ENCODE measurements at regions not wholly inside any gene's neighbourhood (a gene's known extent, or its start where the extent isn't known, plus 50 kb on each side); places are given as distances from the start of the nearest gene placed in this dataset.

DNA sequence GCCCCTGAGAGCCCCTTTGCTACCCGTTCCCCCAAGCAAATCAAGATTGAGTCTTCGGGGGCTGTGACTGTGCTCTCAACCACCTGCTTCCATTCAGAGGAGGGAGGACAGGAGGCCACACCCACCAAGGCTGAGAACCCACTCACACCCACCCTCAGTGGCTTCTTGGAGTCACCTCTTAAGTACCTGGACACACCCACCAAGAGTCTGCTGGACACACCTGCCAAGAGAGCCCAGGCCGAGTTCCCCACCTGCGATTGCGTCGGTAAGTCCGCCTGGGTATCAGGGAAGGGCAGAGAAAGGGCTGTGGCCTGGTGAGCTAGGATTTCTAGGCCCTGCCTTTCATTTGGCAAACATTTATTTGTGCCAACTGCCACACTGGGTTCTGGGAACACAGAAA, 63.4 kb downstream of the TET3 start:
- DNase-seq (ENCODE audit: low spot score) = no peak
- in situ Hi-C loops (cut with MboI; ENCODE audit: low sequenced_read_pairs, unreplicated experiment) = no loop called here
- TF ChIP-seq, protein P1, sequence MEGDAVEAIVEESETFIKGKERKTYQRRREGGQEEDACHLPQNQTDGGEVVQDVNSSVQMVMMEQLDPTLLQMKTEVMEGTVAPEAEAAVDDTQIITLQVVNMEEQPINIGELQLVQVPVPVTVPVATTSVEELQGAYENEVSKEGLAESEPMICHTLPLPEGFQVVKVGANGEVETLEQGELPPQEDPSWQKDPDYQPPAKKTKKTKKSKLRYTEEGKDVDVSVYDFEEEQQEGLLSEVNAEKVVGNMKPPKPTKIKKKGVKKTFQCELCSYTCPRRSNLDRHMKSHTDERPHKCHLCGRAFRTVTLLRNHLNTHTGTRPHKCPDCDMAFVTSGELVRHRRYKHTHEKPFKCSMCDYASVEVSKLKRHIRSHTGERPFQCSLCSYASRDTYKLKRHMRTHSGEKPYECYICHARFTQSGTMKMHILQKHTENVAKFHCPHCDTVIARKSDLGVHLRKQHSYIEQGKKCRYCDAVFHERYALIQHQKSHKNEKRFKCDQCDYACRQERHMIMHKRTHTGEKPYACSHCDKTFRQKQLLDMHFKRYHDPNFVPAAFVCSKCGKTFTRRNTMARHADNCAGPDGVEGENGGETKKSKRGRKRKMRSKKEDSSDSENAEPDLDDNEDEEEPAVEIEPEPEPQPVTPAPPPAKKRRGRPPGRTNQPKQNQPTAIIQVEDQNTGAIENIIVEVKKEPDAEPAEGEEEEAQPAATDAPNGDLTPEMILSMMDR (IDR thresholded peaks at IDR 0.05; ENCODE audit: borderline replicate concordance, control extremely low read depth, extremely low read depth, insufficient read depth, missing control alignments) = no peak

DNA sequence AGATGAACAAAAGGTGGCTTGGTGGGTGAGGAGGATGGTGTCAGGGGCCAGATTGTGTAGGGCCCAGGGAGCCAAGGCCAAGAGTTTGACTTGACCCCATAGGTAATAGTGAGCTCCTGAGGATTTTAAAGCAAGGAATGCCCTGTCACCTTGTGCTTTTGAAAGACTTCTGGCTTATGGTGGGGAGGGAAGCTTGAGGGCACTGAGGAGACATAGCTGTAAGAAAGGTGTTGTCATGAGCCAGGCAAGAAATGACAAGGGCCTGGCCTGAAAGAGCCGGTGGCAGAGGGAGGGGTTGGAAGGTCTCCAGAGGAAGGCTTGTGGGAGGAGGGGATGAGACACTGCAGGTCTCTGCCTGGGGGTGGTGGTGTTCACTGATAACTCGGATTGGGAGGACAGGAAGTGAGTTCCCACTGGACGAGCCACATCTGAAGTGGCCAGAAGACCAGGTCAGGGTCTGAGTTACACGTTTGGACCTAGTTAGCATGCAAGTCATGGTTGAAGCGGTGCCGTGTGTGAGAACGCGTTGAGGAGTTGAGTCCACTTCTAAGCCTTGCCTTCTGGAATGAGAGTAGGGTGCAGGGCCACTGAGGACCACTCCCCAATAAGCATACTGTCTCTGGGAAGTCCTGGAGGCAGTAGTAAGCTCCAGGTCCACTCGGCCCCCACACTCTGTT, 64.3 kb downstream of the TET3 start:
- in situ Hi-C loops (cut with MboI; ENCODE audit: low sequenced_read_pairs, unreplicated experiment) = no loop called here
- TF ChIP-seq, protein P1 (IDR thresholded peaks at IDR 0.05; ENCODE audit: borderline replicate concordance, control extremely low read depth, extremely low read depth, insufficient read depth, missing control alignments) = no peak
- DNase-seq (ENCODE audit: low spot score) = no peak

DNA sequence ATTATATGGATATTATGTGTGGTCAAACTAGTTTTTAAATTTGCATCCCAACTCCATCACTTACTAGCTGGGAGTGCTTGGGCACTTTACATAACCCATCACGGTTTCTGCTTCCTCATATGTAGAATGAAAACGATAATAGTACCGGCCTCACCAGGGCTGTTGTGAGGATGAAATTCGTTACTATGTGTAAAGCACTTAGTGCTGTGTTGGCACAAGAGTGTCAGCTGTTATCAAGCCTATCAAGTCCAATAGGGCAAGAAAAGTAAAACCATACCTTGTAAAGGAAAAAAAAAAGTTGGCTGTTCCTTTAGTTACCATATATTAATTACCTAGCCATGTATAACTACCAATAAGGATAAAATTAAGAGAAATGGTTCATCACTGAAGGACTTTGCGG, 65.4 kb downstream of the TET3 start:
- in situ Hi-C loops (cut with MboI; ENCODE audit: low sequenced_read_pairs, unreplicated experiment) = no loop called here
- TF ChIP-seq, protein P1 (IDR thresholded peaks at IDR 0.05; ENCODE audit: borderline replicate concordance, control extremely low read depth, extremely low read depth, insufficient read depth, missing control alignments) = no peak
- DNase-seq (ENCODE audit: low spot score) = no peak

DNA sequence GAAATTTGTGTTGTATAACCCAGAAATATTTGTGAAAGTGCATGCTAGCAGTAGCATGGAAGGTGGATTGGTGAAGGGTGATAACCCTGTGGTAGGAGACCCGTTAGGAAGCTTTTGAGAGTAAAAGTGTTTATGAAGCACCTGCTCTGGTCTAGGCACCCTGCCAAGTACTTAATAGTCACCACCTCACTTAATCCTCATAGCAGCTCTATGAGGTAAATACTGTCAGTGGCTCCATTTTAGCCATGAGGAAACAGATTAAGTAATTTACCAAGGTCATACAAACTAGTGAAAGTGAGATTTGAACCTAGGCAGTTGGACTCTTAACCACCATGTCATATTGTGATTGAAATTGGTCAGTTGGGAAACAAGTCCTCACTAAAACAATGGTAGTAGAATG, 66.8 kb downstream of the TET3 start:
- in situ Hi-C loops (cut with MboI; ENCODE audit: low sequenced_read_pairs, unreplicated experiment) = no loop called here
- TF ChIP-seq, protein P1 (IDR thresholded peaks at IDR 0.05; ENCODE audit: borderline replicate concordance, control extremely low read depth, extremely low read depth, insufficient read depth, missing control alignments) = no peak

DNA sequence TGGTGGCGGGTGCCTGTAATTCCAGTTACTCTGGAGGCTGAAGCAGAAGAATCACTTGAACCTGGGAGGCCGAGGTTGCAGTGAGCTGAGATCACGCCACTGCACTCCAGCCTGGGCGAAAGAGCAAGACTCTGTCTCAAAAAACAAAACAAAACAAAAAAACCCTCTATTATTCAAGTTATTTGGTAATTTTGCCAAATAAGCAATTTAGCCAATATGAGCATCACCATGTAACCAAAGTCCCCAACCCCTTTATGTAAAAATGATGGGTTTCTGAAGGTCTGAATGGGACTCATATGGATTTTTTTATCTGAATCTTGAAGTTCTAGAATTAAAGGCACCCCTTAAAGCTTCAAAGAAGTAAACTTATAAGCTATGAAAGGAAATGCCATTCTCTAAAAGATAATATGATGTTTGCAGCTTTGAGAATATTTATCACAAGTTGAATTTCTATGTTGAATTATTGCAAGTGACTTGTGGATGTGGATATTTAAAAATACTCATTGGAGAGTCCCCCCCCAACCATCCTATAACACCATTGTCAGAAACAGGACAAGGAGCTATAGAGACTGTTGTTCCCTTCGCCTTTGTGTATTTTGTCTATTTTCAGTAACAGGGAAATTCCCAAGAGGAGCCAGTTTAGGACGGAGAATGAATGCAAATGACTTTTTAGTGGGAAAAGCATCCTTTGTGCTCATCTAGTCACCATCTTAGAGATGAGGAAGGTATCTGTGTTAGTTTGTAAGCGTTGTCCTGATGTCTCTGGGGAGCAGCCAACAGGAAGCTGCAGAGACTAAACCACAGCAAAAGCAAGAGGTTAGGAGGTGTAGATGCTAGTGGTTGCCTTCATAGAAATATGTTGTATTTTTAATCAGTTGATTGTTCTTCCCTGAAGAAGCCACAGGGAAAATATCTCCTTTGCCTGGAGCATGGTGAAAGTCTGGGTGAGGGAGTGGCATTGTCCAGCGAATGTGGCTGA, 68.3 kb downstream of the TET3 start:
- DNase-seq (ENCODE audit: low spot score) = no peak
- TF ChIP-seq, protein P1 (IDR thresholded peaks at IDR 0.05; ENCODE audit: borderline replicate concordance, control extremely low read depth, extremely low read depth, insufficient read depth, missing control alignments) = no peak
- in situ Hi-C loops (cut with MboI; ENCODE audit: low sequenced_read_pairs, unreplicated experiment) = no loop called here

More for the DNA sequence above, 66.8 kb downstream of the TET3 start:
- DNase-seq (ENCODE audit: low spot score) = no peak

DNA sequence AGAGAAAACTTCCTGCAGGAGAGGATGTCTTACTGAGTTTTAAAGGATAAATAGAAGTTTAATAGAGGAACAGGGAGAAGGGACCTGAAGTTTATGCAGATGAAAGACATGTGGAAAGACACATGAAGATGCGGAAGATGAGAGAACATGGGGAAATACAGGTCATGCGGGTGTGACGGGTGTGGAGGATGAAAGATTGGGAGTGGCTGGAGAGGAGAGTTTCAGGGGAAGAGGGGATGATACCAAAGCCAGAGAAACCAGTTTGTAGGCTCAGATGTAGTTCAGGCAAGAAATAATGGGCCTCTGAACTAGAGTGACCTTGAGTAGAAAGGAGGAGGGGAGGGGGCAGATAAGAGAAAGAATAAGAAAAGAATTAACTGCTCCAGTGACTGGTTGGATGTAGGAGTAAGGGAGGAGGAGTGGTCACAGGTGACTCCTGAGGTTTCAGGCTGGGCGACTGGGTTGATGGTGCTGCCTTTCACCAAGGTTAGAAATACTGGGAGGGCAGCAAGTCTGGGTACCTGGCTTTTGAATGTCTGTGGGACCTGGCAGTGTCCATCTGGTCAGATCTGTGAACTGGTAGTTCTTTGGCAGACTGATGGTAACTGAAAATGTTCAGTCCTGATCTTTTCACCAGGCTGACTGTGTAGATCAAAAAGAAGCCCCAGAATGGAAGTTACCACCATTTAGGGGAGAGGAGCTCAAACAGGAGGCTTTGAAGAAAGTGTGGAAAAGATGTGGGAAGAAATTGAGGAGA, 69.4 kb downstream of the TET3 start:
- TF ChIP-seq, protein P1 (IDR thresholded peaks at IDR 0.05; ENCODE audit: borderline replicate concordance, control extremely low read depth, extremely low read depth, insufficient read depth, missing control alignments) = no peak
- no peak for DNase-seq (ENCODE audit: low spot score)
- in situ Hi-C loops (cut with MboI; ENCODE audit: low sequenced_read_pairs, unreplicated experiment) = no loop called here

Data from GM13976 (cell line).